HUES48 (cell line): ENCODE measurements at regions not wholly inside any gene's neighbourhood (a gene's known extent, or its start where the extent isn't known, plus 50 kb on each side); places are given as distances from the start of the nearest gene placed in this dataset.

Experiments
- H3K27ac ChIP-seq: one replicate; pipeline ENCODE4 v1.7.0; 2013; ENCODE audit warnings: low read depth, low read length, inconsistent platforms
- H3K27me3 ChIP-seq: 2 replicates; pipeline ENCODE4 v1.6.1; 2013; ENCODE audit warnings: mild to moderate bottlenecking, low read length; ENCODE audit not compliant: control insufficient read depth, insufficient read depth
- H3K36me3 ChIP-seq: 2 replicates; pipeline ENCODE4 v1.6.1; 2013; ENCODE audit warnings: low read length; ENCODE audit not compliant: control insufficient read depth, insufficient read depth
- H3K4me1 ChIP-seq: 2 replicates; pipeline ENCODE4 v1.6.1; 2013; ENCODE audit warnings: mild to moderate bottlenecking, low read length; ENCODE audit not compliant: control insufficient read depth, insufficient read depth
- H3K4me3 ChIP-seq: 2 replicates; pipeline ENCODE4 v1.5.1; 2013; ENCODE audit warnings: mild to moderate bottlenecking, low read depth, low read length
- H3K9ac ChIP-seq: 2 replicates; pipeline ENCODE4 v1.6.1; 2013; ENCODE audit warnings: mild to moderate bottlenecking, low read depth, low read length, moderate library complexity
- H3K9me3 ChIP-seq: 2 replicates; pipeline ENCODE4 v1.6.1; 2013; ENCODE audit warnings: low read length; ENCODE audit not compliant: control insufficient read depth, insufficient read depth

DNA sequence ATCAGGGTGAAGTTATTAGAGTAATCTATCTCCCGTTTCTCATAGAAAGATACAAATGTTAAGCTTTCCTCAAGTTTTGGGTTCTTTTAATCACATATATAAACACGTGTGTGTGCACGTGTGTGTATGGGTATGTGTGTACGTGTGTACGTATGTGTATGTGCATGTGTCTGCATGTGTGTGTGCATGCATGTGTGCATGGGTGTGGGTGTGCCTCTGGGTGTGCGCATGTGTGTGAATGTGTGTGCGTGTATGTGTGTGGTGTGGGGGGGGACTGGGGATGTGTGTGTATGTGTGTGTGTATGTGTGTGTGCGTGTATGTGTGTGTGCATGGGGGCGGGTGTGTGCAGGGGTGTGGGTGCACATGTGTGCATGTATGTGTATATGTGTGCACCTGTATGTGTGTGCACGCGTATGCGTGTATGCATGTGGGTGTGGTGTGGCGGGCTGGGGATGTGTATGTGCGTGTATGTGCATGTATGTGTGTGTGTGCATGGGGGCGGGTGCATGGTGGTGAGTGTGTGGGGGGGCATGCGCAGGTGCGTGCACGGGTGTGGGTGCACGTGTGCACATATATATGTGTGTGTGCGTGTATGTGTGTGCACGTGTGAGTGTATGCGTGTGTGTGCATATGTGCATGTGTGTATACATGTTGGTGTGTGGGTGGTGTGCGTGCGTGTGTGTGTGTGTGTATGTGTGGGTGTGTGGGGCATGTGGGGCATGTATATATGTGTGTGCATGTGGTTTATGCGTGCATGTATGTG lies 304.0 kb downstream of the MBD2 start:
- H3K4me3 ChIP-seq, result no peak overlapping the region
- H3K9me3 ChIP-seq, result no peaks in the 10 kb centered on the region
- H3K4me1 ChIP-seq, result no peaks in the 10 kb centered on the region
- no peak overlapping the region for H3K27ac ChIP-seq
- H3K36me3 ChIP-seq, result no peaks in the 10 kb centered on the region
- no peak overlapping the region for H3K9ac ChIP-seq
- H3K27me3 ChIP-seq, result no peaks in the 10 kb centered on the region

DNA sequence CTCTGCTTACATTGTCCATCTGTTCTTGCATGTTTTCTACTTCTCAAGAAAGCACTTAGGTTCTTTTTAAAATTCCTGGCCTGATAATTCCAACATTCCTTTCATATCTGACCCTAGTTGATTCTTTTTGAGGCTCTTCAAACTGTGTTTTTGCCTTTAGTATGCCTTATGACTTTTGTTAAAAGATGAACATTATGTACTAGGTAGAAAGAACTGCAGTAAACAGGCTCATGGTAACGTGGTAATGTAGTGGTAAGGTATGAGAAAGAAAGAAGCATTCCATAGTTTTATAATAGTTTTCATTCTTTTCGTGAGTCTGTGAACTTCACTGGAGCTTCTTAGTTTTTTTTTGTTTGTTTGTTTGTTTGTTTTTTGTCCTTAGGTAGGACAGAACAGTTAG lies 306.4 kb downstream of the MBD2 start:
- H3K9me3 ChIP-seq, result no peaks in the 10 kb centered on the region
- no peaks in the 10 kb centered on the region for H3K4me1 ChIP-seq
- no peak overlapping the region for H3K4me3 ChIP-seq
- H3K36me3 ChIP-seq, result no peaks in the 10 kb centered on the region
- H3K27ac ChIP-seq, result no peak overlapping the region
- H3K27me3 ChIP-seq, result no peaks in the 10 kb centered on the region
- H3K9ac ChIP-seq, result no peak overlapping the region

DNA sequence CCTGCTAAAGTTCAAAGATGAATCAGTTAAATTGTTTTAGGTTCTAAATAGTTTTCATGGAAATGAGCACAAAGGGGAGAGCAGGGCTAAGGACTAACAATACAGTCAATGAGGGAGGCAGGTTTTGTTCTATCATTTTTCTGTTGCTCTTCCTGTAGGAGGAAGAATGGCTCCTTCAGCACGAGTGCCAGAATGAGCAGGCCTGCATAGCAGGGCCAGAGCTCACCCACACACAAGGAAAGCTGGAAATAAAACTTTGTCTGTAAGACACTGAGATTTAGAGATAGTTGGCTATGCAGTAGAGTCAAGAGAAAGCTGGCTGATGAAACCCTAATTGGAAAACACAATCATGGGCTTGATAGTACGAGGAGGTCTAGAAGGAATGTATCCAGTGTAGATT lies 313.3 kb downstream of the MBD2 start:
- H3K36me3 ChIP-seq, result no peaks in the 10 kb centered on the region
- H3K27me3 ChIP-seq, result no peaks in the 10 kb centered on the region
- H3K27ac ChIP-seq, result no peak overlapping the region
- no peaks in the 10 kb centered on the region for H3K9me3 ChIP-seq
- H3K4me1 ChIP-seq, result no peaks in the 10 kb centered on the region
- H3K4me3 ChIP-seq, result no peak overlapping the region
- H3K9ac ChIP-seq, result no peak overlapping the region

DNA sequence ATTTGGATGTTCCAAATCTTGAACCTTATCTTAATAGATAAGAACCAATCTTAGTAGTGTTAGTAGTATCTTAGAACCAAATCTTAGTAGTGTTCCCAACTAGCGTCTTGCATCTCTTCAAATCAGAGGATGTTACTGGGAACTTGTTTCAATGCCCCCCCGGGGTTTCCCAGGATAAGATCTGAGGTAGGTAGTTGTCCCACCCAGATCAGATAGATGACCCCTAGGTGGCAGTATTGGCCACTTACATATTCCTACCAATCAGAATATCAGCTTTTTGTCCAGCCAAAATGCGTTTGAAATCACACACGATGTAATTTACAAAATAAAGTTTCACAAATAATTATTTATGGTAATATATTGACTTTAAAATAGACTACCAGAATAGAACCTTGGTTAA lies 314.8 kb downstream of the MBD2 start:
- H3K36me3 ChIP-seq, result no peaks in the 10 kb centered on the region
- H3K27ac ChIP-seq, result no peak overlapping the region
- no peak overlapping the region for H3K9ac ChIP-seq
- no peak overlapping the region for H3K4me3 ChIP-seq
- no peaks in the 10 kb centered on the region for H3K4me1 ChIP-seq
- H3K9me3 ChIP-seq, result no peaks in the 10 kb centered on the region
- no peaks in the 10 kb centered on the region for H3K27me3 ChIP-seq

DNA sequence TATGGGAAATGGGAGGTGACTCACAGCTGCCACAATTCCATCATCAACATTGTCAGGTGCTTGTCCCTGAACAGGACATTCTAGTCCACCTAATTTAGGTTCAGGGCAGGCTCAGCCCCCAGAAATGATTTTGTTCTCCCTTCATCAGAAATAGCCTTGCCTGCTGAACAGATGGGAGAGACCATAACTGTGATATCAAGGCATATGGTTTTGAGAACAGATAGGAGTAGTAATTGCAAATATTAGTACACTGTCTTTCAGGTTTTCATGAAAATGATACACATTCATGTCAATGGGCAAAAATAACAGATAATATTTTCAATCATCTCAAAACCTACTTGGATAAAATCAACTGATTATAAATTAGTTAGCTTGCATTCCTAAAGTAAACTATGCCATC lies 316.5 kb downstream of the MBD2 start:
- Histone ChIP-seq H3K4me1 (no peaks in the 10 kb centered on the region), H3K9me3 (no peaks in the 10 kb centered on the region), H3K9ac (no peak overlapping the region), H3K36me3 (no peaks in the 10 kb centered on the region), H3K27me3 (no peaks in the 10 kb centered on the region), H3K27ac (no peak overlapping the region), H3K4me3 (no peak overlapping the region)

DNA sequence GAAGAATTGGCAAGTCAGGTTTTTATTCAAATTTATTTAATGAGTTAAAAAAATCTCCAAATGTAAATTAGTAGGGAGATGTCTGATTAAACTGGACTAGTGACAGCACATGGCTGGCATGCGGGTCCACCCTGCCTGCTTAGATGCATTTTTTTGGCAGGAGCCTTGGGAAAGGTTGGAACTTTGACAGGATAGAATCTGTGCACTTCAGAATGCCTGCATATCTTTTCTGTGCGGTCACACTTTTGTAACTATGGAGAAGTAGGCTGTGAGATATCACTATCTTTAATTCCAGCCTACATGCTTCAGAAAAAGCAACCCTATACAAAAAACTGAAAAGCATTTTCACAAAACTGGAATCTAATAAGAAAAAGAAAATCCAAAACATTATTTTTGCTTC lies 317.8 kb downstream of the MBD2 start:
- Histone ChIP-seq H3K9ac (no peak overlapping the region), H3K4me1 (no peaks in the 10 kb centered on the region), H3K27me3 (no peaks in the 10 kb centered on the region), H3K9me3 (no peaks in the 10 kb centered on the region), H3K27ac (no peak overlapping the region), H3K4me3 (no peak overlapping the region), H3K36me3 (no peaks in the 10 kb centered on the region)

DNA sequence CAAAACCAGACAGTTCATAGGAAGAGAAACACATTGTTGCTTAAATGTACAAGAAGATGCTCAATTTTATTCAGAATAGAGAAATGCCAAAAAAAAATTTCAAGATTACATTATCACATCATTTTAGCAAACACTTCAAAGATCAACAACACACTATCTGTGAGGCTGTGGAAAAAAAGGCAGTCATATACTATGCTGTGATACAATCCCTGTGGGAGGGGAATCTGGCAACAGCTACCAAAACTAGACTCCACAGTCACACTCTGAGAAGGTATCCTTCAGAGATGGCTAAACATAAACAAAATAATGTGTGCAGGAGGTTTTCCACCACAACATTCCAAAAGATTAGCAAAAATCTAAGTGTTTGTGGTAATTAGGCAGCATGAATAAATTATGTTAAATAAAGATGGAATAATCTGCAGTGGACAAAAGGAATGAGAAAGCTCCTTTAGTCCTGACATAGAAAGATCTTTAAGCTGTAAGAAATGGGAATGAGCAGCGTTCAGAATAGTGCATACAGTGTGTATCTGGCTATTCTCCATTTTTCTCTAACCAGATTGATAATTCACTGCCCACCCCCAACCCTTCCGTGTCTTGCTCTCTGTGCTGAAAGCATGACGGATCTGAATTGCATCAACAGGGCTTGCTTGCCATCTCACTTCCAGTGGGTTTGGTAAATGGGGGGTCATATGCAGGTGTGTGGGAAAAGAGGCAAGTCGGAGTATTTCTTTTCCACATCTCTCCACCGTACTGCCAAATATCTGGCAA lies 329.6 kb downstream of the MBD2 start:
- Histone ChIP-seq H3K9ac (no peak overlapping the region), H3K27ac (no peak overlapping the region), H3K4me3 (no peak overlapping the region), H3K36me3 (no peaks in the 10 kb centered on the region), H3K9me3 (no peaks in the 10 kb centered on the region), H3K4me1 (no peaks in the 10 kb centered on the region), H3K27me3 (no peaks in the 10 kb centered on the region)

DNA sequence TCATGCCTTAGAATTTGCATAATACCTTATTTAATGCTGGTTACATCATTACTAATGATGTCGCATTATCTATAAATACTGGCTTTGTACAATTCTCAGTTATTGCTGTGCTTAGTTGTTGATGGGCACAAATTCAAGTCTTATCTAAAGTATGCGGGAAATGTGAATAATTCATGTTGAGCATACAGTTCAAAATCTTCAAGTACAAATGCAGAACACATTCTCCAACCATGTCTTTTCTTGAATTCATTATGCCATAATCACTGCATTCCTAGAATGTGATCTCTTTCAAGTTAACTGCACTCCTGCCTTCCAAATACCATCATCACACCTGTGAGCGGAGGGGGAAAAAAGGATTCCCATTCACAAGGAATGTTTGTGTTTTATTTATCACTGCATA lies 337.0 kb downstream of the MBD2 start:
- Histone ChIP-seq H3K27me3 (no peaks in the 10 kb centered on the region), H3K4me1 (no peaks in the 10 kb centered on the region), H3K9me3 (no peaks in the 10 kb centered on the region), H3K27ac (no peak overlapping the region), H3K9ac (no peak overlapping the region), H3K36me3 (no peaks in the 10 kb centered on the region), H3K4me3 (no peak overlapping the region)

DNA sequence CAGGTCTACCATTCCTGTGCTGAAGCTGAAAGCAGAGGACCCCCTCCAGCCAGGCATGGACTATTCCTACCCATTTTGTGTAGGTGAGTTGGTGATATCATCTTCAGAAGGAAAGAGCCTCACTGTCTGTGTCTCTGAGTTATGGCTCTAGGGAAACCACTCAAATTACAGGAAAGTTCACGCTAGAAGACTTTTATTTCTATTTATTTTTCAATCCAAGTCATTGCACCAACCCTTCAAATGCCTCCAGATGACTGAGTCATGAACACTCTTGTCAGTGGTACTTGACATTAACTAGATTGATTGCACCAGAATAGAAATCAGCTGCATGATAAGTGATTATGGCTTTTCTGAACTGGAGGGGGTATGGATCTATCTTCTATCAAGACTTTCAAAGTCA lies 338.4 kb downstream of the MBD2 start:
- Histone ChIP-seq H3K4me1 (no peaks in the 10 kb centered on the region), H3K9me3 (no peaks in the 10 kb centered on the region), H3K4me3 (no peak overlapping the region), H3K36me3 (no peaks in the 10 kb centered on the region), H3K27me3 (no peaks in the 10 kb centered on the region), H3K9ac (no peak overlapping the region), H3K27ac (no peak overlapping the region)

DNA sequence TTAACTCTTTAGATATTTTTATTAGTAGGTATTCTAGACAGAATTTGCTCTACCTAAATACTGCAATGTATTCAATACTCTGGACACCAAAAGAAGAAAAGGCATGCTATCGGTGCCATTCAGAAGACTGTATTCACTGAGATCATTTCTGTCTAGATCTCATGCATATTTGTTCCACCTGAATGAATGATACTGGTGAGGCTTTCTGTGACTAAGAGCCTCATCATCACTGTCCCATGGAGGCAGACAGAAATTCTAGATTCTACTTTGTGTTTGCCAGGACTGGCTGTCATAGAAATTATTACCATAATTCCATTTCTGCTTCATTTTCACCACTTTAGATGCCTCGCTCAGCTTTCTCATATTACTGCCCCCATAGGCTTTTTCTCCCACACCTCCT lies 340.7 kb downstream of the MBD2 start:
- H3K27me3 ChIP-seq, result no peaks in the 10 kb centered on the region
- H3K4me3 ChIP-seq, result no peak overlapping the region
- H3K36me3 ChIP-seq, result no peaks in the 10 kb centered on the region
- H3K9ac ChIP-seq, result no peak overlapping the region
- no peak overlapping the region for H3K27ac ChIP-seq
- H3K4me1 ChIP-seq, result no peaks in the 10 kb centered on the region
- H3K9me3 ChIP-seq, result no peaks in the 10 kb centered on the region

DNA sequence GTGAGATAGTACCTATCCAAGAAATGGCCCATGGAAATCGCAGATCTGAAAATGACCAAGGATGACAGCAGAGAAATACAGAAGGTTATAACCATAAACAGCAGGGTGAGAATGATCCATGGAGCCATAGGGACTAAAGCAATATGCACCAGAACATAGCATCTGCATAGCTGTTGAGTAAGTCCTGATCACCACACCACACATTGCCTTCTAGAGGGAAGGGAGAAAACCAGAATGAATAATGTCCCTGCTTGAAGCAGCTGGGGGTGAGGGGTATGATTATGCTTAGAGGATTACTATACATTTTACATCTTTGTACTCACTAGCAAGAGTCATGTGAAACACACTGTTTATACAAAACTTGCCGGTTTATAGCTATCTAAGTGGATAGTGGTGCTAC lies 350.4 kb downstream of the MBD2 start:
- no peaks in the 10 kb centered on the region for H3K9me3 ChIP-seq
- H3K4me1 ChIP-seq, result 0 out of 2 replicates have a peak, but pooled peaks cover 3% of the 10 kb centered on the region
- H3K9ac ChIP-seq, result no peak overlapping the region
- no peaks in the 10 kb centered on the region for H3K27me3 ChIP-seq
- no peaks in the 10 kb centered on the region for H3K36me3 ChIP-seq
- no peak overlapping the region for H3K27ac ChIP-seq
- no peak overlapping the region for H3K4me3 ChIP-seq
